ENCODE measurements at regions not wholly inside any gene's neighbourhood (a gene's known extent, or its start where the extent isn't known, plus 50 kb on each side); places are given as distances from the start of the nearest gene placed in this dataset.
"Not testable (repeated sequence)": the region's sequence is repeated elsewhere in the genome, so short reads cannot be mapped to it uniquely, and the experiment has no call there.

DNA sequence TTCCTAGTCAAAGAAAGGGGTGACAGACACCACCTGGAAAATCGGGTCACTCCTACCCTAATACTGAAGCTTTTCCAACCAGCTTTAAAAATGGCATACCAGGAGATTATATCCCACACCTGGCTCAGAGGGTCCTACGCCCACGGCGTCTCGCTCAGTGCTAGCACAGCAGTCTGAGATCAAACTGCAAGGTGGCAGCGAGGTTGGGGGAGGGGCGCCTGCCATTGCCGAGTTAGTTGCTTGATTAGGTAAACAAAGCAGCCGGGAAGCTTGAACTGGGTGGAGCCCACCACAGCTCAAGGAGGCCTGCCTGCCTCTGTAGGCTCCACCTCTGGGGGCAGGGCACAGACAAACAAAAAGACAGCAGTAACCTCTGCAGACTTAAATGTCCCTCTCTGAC lies 127.1 kb downstream of the NXPE2 start:
- not testable (repeated sequence) for DNase-seq (ENCODE audit: low spot score)

DNA sequence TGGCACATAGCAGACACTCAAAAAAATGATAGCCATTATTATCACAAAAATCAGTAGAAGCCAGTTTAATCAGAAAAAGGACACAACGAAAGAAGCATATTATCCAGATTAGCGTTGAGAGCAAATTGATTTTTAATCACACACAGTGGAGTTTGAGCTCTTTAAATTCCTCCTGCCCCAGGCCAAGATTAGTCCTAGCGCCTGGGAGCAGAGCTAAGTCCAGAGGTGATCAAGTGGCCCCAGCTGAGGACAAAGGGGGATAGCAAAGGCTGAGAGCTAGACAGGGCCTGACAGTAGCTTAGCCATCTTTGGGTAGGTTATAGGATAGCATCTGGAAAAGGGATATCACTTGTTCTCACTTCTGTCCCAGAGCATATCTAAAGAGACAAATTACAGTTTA lies 133.6 kb downstream of the NXPE2 start:
- no peak for DNase-seq (ENCODE audit: low spot score)

DNA sequence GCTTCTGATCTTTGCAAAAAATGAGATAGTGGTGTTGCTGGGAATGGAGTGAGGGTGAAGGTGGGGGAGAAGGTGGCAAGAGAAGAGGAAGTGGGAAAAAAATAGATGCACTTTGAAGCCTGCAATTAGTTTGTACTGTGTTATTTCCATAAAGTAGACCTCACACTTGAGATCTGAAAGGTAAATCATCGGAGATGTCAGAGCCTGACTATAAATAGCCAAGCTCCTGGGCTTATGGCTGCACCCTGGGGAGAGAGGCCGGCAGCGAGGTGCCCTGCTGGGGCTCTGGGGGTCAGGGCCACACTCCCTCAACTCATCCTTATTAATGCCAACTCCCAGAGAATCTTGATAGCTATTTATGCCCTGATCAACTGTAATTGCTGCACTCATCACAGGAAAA lies 134.4 kb downstream of the NXPE2 start:
- DNase-seq (ENCODE audit: low spot score): no peak

DNA sequence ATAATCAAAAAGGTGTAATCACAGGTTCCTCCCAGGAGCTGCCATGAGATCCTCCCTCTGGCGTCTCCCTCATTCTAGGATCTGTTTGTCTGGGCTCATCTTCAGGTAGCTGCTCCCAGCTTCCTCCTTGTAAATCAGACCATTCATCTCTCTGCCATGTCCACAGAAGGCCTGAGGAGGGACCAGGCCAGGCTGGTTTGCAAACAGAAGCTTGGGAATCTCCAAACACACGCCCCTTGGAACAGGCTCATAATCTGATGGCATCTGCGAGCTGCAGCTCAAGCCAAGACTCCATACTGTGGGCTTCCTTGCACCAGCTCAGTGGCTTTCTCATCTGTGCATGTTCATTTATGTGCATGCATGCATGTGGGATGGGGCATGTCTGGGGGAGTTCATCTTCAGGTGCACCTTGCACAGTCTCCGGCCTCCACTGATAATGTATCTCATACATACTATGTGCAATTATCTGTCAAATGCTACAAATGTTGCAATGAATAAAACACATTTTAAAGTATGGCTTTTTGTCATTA lies 134.9 kb downstream of the NXPE2 start:
- no peak for DNase-seq (ENCODE audit: low spot score)

DNA sequence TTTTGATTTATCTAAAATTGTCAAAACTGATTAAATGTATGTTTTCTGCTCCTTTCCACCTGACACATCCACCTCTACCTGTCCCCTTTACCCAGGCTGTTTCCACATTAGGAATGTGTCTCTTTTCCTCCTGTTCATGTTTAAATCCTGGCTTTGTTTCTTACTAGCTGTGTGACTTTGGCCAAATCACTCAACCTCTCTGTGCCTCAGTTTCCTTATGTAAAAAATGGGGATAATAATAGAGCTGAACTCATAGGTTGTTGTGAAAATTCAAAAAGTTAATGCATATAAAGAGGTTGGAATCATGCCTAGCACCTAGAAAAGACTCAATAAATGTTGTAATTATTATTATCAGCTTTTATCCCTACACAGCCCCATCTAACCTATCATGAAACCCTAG lies 136.8 kb downstream of the NXPE2 start:
- no peak for DNase-seq (ENCODE audit: low spot score)

DNA sequence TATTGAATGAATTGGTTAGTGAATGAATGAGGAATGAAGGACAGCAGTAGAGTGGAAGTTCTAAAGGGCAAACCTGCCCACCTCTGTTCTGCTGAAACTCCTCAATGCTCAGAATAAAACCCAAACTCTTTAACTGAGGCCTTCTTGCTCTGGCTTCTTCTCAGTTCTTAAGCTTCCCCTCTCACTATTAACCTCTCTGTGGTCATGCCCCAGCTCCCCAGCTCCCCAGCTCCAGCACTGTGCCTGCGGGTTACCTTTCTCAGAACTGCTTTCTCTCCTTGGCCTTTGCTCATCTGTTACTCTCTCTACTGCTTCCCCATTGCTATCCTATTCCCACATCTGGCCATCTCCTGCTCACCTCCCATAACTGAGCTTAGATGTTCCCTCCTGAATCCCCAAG lies 137.4 kb downstream of the NXPE2 start:
- DNase-seq (ENCODE audit: low spot score): no peak

DNA sequence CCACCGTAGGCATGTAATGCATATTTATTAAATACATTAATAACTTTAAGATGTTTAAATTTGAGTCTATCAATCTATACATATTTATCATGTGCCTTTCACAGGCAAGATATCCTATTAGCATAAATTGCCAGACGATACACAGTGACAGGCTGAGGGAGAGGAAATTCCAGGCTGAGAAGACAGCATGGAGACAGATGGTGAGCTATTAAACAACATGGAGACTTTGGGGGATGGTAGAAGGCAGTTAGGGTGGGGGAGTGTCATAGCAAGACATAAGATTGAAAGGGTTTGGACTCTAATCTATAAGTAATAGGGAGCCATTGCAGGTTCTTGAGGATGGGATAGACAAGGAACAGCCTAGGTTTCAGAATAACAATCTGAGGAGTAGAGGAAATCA lies 138.5 kb downstream of the NXPE2 start:
- DNase-seq (ENCODE audit: low spot score): no peak

DNA sequence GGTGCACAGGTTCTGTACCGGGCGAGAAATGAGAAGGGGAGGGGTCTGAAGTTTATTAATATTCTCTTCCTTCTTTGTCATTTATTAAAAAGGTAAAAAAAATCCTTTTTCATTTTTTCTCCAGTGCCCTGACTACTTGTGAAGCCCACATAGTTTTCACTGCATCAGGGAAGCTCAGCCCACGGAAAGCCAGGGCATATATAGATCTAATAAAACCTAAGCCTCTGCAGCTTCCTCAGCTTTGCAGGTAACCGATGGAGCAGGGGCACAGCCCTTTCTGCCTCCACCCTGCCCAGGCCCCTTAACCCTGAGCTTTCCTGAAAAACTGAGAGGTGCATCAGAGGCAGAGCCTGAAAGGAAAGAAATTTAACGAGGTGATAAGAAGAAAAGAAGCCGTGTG lies 140.1 kb downstream of the NXPE2 start:
- DNase-seq (ENCODE audit: low spot score): no peak

DNA sequence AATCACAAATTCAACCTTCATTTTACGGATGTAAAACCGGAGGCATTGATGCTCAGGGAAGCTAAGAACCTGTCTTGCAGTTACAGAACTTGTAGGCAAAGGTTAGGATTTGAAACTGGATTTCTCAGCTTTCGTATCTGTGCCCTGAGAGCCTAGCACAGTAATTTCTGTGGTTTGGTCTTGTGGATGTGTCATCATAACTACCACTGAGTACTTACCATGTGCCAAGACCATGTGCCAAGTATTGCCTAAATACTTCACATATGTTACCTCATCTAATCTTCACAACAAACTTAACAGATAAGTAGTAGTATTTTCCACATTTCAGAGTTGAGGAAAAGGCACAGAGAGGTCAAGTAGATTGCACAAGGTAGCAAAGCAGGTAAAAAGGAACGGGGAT lies 140.7 kb downstream of the NXPE2 start:
- DNase-seq (ENCODE audit: low spot score): no peak

DNA sequence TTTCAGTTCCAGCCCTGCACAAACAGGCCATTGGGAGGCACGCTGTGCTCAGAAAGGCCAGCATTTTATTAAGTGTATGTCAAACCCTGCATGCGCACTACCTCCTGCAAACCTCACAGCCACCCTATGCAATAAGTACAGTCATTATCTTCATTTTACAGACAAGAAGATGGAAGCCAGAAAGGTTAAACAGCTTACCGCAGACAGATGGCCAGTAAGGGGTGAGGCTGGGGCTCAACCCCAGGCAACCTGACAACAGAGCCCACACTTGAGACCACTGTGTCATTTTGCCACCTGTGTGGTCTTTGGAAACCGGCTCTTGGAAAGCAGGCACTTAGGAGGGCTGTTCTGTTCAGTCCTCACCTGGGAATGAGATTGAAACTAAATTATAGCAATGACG lies 142.3 kb downstream of the NXPE2 start:
- no peak for DNase-seq (ENCODE audit: low spot score)

DNA sequence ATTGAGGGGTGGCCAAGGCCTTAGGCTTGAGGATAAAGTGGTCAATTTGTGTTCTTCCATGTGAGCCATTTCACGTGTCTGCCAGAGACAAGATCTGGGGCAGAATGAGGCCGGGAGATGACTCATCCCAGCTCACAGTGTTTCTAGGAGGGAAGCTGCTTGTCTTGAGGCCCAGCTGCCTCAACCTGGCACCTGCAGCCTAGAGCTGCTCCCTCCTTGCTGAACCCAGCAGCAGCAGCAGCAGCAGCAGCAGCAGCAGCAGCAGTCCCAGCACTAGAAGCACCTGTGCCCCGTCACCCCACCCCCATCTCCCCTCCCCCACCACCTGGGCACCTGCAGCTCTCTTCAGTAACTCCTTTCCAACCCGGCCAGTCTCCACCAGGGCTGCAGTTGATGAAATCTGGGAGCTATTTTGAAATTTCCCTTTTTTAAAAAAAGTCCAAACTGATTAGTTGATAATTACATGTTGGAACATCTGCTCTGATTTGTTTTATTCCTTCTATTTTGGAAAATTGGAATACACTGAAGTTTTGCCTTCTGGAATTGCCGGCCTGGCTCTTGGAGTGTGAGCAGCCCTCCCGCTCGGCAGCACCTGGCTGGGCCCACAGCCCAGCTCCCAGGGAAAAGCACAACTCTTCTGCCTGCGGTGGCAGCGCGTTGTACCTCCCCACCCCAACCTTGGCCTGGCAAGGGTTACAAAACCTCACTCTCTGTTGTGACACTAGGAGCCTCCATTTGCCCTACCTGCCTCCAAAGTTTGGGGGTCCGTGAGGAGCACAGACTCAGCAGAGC lies 143.5 kb downstream of the NXPE2 start:
- no peak for DNase-seq (ENCODE audit: low spot score)

DNA sequence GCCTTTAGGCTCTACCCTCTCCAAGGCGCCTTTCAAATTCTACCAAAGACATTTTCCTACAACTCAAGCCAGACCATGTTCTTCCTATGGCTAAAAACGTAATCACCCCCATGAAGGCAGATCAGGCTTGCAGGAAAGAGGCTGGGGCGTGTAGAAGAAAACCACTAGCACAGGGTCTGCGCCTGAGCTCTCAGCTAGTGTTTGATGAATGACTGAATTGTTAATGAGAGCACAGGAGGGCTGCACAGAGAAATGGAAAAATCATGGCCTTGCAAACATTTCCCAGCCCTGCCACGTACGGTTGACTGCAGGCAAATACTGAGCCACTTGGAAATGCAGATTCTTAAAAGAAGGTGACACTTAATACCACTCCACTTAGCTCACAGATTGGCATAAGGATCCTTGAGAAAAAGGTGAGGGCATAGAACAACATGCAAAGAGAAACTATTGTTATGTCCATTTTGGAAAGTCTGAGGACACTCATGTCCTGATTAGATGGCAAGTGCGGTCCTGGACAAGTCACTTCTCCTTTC lies 148.6 kb downstream of the NXPE2 start:
- no peak for DNase-seq (ENCODE audit: low spot score)

DNA sequence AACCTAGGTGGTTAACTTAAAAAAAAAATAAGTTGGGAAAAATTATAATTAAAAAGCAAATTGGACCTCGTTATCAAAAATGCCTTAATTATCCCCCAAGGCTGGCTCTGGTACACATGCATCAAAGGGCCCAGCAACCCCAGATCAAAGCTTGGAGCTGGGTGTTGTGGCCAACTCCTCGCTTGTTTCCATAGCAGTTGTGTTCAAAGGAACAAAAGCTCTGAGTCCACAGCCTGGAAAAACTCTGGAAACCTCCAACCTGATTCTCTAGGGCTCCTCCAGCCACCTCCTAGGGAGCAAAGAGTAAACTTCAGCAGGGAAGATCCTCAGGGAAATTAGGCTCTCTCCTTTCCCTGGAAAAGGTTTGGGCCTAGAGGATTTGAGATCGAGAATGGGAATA lies 149.4 kb downstream of the NXPE2 start:
- DNase-seq (ENCODE audit: low spot score): no peak

DNA sequence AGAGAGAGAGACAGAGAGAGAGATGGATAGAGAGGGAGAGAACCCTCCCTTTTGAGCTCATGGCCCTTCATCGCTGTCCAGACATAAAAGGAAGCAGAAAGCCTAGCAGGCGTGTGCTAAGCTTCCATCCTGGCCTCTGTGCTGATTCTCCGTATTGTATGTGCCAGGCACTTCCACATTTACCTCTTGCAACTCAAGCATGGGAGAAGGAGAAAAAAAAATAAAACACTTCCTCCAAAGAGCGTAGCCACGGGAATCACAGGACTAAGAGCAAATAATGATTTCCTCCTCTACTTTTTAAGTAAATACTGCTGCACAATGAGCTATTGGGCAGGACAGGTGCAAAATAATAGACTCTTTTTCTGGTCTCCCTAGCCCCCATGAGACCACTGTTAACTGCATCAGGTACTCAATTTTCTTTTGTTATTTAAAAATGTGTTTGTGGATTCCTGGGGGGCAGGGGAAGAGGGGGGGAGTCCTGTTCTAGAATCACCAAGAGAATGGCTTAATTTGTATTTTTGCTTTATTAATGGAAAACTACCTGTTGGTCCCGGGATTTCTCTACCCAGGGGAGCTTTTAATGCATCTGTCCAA lies 154.3 kb downstream of the NXPE2 start:
- no peak for DNase-seq (ENCODE audit: low spot score)

DNA sequence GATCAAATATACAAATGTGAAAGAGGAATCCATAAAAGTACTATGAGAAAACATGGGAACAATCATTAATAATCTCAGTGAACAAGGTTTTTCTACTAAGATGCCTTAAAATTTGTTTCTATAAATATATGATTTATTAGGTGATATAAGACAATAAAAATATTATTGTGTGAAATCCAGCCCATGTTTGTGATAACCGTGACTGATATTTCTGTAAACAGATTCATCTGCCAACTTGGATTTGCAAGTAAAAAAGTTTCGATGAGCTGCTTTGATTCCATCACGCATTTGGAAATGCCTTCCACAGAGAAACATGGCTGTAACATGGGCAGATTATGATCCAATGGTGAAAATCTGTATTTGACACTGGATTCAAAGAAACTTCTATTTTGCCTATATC lies 157.8 kb downstream of the NXPE2 start:
- DNase-seq (ENCODE audit: low spot score): no peak

DNA sequence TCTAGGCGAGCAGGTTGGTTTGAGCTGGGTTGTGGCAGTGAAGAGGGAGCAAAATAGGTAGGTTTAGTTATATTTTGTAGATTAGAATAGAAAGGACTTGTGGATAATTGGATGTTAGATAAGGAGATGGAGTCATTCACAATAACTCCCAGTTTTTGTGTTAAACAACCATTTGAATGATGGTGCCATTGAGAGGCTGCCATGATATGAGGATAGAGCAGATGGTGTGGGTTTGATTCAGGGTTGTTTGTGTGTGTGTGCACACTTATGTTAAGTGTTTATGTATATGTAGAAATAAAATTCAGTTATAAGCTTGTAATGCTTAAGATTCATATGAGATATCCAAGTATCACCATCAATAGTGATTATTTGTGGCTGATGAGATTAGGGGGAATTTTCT lies 166.6 kb downstream of the NXPE2 start:
- no peak for DNase-seq (ENCODE audit: low spot score)

DNA sequence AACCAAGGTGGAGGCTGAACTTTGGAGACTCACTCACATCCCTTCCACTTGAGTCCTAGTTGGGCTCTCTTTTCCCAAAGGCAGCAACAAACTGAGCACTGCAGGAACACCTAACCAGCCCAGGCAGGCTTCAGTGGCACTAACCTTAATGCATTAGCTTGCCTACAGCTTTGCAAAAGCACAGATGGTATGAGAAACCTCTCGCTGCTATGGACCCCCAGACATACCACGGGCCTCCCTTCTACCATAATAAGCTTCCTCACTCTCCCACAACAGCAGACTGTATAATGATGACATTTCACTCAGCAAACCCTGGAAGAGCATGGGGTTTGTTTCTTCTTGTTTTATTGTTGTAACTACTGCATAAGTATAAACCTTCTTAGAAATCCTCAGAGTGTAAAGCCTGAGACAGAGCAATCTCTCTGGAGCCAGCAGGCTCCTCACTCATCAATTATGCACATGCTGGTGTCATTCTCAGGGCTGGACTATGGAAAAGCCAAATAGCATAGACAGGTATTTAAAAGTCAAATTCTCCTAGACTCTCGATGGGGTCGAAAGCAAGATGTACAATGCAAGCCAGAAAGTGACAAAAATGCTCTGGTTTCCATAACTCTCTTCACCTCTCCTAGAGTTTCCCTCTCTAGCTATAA lies 167.6 kb downstream of the NXPE2 start:
- no peak for DNase-seq (ENCODE audit: low spot score)

DNA sequence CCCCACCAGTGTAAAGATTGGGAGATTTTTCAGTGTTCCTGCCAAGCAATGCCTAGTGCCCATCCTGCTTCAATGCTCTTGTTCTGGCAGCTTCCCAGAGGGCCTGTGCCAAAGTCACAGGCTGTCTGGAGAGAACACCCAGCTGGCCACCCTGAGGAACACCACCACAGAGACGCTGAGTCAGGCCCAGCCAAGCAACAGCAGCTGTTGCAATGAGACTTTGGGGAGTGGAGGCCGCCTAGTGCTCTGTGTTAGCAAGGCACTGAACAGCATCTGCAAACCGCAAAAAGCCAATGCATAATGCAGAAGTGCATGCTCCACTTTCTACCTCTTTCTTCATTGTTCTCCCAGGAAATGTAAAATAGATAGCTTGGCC lies 168.1 kb downstream of the NXPE2 start:
- no peak for DNase-seq (ENCODE audit: low spot score)

DNA sequence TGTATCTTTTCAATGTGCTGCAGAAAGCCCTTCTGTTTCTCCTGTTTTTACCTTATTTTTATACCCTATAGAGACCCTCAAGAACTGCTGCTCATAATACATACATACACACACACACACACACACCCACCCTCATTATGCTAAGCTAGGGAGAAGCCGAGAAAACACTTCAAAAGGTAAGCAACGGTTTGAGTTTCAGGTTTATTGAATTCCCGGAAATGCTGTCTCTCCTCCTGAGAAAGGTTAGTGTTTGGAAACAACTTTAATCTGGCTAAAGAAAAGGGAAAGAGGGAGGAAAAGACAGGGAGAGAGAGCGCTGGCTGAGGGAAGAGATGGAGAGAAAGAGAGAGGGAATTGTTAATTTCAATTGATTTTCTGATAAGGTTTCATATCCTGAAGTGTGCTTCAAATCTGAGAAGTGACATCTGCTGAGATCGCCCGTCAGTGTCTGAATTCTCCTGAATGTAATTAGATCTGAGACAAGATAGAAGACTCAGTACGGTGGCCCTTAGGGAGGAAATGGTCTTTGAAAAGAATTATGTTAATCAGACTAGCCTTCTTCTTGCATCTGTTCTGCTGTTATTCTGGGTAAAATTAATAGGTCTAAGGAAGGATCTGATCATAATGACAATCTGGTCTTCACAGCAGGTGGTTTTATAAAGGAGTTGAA lies 169.1 kb downstream of the NXPE2 start:
- DNase-seq (ENCODE audit: low spot score): no peak

DNA sequence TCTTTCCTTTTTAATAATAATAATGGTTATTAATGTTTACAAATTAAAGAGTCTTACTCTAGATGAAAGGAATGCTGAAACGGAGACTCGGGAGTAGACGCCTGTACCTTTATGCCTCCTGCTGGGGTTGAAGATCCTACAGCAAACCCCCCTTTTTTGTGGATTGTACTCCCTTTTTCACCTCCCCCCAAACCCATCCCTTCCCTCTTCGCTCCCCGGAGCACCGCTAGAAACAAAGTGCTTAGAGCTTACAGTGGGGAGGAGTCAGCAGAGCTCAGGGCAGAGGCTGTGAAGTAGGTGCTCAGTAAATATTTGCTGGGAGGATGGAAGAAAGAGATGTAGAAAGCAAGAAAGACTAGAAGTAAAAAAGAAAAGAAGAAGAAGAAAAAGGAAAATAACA lies 169.7 kb downstream of the NXPE2 start:
- DNase-seq (ENCODE audit: low spot score): no peak

DNA sequence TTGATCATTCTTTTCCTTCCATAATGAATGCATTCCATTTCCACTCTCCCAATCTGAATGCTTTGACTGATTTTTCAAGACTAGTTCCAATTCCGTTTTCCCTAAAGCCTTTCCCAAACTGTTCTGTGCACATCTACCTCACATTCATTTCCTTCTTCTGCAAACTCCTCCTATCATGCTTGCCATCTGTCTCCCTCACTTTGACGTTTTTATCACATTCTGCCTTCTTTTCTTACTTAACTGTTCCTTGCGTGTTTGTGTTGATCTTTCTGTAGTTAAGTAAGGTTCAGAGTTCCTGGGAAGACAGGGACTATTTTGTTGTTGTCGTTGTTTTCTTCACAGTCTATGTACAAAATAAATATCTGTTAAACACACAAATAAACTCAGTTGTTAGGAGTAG lies 179.0 kb downstream of the NXPE2 start:
- no peak for DNase-seq (ENCODE audit: low spot score)

DNA sequence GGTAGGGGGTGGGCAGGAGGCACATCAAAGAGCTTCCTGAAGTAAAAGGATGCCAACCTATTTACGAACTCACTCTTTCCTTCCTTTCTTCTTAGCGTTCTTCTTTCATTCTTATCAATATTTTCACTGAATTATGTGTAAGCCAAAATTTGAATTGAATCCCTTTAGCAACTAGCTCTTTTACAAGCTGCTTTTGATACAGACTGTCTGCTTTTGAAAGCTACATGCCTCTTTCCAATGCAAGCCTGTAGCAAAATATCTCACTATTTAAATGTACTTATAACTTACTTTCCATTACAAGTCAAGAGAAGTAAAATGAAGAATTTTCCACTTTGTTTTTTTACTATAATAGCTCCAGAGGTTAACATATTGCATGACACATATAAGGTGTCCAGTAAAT lies 186.6 kb downstream of the NXPE2 start:
- no peak for DNase-seq (ENCODE audit: low spot score)

DNA sequence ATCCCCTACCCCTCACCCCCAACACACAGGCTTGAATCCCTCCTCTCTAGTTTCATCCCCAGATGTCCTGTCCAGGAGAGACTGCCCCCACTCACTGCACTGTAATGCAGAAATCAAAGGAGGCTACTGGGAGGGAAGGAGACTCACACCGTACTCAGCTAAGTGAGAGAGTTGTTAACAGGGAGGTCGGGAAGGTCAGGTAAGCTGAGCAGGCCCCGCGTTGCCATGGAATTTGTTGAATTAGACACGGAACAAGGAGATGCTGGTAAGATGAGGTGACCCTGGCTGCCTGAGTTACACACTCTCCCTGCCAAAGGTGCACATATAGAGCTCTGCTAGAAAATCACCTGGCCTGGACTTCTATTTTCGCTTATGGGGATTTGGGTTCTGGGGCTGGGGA lies 197.9 kb downstream of the NXPE2 start:
- DNase-seq (ENCODE audit: low spot score): no peak
